ENCODE measurements at regions not wholly inside any gene's neighbourhood (a gene's known extent, or its start where the extent isn't known, plus 50 kb on each side); places are given as distances from the start of the nearest gene placed in this dataset.

DNA sequence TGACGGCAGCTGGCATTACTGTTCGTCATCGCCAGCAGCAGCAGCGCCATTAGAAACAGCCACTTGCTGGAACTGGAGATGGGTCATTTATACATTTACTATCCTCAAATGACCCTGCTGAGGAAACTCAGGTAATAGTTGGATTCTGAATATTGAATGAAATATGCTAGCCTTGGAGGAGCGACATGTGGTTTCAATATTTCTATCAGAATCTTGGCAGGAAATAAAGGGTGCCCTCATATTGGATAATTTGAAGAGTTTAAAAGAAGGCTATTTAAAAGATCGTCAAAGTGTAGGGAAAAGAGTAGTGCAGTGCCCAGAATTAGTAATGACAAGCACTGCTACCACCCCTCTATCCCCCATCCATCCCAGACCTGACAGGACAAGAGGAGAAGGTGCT is 109.6 kb upstream of the CPM start:
- no peak for DNase-seq
- H3K9me3 ChIP-seq, result no peaks in the 10 kb centered on the region
- no peak overlapping the region for H3K4me3 ChIP-seq
- TF ChIP-seq, protein P1, sequence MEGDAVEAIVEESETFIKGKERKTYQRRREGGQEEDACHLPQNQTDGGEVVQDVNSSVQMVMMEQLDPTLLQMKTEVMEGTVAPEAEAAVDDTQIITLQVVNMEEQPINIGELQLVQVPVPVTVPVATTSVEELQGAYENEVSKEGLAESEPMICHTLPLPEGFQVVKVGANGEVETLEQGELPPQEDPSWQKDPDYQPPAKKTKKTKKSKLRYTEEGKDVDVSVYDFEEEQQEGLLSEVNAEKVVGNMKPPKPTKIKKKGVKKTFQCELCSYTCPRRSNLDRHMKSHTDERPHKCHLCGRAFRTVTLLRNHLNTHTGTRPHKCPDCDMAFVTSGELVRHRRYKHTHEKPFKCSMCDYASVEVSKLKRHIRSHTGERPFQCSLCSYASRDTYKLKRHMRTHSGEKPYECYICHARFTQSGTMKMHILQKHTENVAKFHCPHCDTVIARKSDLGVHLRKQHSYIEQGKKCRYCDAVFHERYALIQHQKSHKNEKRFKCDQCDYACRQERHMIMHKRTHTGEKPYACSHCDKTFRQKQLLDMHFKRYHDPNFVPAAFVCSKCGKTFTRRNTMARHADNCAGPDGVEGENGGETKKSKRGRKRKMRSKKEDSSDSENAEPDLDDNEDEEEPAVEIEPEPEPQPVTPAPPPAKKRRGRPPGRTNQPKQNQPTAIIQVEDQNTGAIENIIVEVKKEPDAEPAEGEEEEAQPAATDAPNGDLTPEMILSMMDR (IDR thresholded peaks at IDR 0.05), result no peak
- no peak for TF ChIP-seq POLR2A (IDR thresholded peaks at IDR 0.05)
- no peaks in the 10 kb centered on the region for H3K27me3 ChIP-seq
- H3K27ac ChIP-seq, result no peak overlapping the region
- H3K4me1 ChIP-seq, result no peaks in the 10 kb centered on the region
- H3K36me3 ChIP-seq, result no peaks in the 10 kb centered on the region

DNA sequence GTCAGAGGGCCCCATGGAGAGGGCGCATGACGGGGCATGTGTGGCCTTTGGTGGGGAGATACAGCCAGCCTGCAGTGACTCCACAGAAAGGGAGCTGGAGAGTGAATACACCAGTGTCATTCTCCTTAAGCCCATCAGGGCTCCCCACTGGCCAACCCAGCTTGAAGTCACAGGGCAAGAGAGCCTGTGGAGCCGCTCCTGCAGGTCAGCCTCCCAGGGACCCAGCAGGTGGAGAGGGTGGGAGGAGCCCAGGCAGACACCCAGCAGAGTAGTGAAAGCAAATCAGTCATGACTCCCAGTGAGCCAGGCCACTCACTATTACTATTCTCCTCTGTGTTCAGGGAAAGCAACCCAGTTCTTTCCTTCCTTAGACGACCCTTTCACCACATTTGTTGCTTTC is 110.0 kb upstream of the CPM start:
- no peaks in the 10 kb centered on the region for H3K4me1 ChIP-seq
- no peaks in the 10 kb centered on the region for H3K36me3 ChIP-seq
- TF ChIP-seq, protein P1 (IDR thresholded peaks at IDR 0.05), result no peak
- TF ChIP-seq POLR2A (IDR thresholded peaks at IDR 0.05), result no peak
- H3K9me3 ChIP-seq, result no peaks in the 10 kb centered on the region
- H3K4me3 ChIP-seq, result no peak overlapping the region
- H3K27ac ChIP-seq, result no peak overlapping the region
- no peaks in the 10 kb centered on the region for H3K27me3 ChIP-seq
- DNase-seq, result no peak

DNA sequence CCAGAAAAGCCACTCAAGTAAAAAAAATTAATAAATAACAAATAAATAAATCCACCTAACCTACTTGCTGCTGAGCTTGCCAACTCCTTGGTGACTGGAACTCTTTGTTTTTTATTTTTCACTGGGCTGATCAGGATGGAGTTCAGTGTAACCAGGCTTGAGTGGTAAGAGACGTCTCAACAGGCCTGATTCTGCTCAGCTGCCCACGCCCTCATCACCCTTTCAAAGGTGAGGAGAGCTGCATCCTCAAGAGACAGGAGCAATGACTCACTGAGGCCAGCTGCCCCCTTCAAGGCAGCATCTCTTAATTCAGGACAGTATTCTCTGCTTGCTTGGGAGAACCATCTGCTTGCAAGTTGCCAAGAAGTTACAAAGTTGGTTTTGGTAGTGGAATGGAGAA is 111.9 kb upstream of the CPM start:
- no peaks in the 10 kb centered on the region for H3K4me1 ChIP-seq
- no peaks in the 10 kb centered on the region for H3K36me3 ChIP-seq
- H3K9me3 ChIP-seq, result no peaks in the 10 kb centered on the region
- H3K27ac ChIP-seq, result no peak overlapping the region
- H3K27me3 ChIP-seq, result no peaks in the 10 kb centered on the region
- no peak for TF ChIP-seq POLR2A (IDR thresholded peaks at IDR 0.05)
- TF ChIP-seq, protein P1 (IDR thresholded peaks at IDR 0.05), result no peak
- H3K4me3 ChIP-seq, result no peak overlapping the region
- DNase-seq, result no peak

DNA sequence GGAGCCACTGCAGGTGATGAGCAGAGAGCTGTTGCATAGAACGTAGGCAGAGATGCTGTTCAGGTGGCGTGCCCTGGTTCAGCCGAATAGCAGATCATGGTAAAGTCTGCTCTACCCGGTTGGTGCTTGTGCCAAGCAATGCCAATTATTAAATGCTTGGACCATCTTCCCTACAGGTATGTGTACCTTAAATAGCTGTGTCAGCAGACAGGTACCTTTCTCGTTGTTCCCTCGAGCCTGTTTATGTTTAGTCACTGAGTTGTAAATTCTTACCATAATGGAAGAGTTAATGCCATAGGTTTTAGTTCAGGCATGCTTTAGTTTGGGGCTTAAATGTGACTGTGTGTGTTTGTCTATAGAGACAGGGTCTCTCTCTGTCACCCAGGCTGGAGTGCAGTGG is 112.5 kb upstream of the CPM start:
- H3K36me3 ChIP-seq, result no peaks in the 10 kb centered on the region
- H3K9me3 ChIP-seq, result no peaks in the 10 kb centered on the region
- DNase-seq, result no peak
- no peaks in the 10 kb centered on the region for H3K4me1 ChIP-seq
- no peaks in the 10 kb centered on the region for H3K27me3 ChIP-seq
- TF ChIP-seq, protein P1 (IDR thresholded peaks at IDR 0.05), result no peak
- no peak for TF ChIP-seq POLR2A (IDR thresholded peaks at IDR 0.05)
- H3K4me3 ChIP-seq, result no peak overlapping the region
- no peak overlapping the region for H3K27ac ChIP-seq

DNA sequence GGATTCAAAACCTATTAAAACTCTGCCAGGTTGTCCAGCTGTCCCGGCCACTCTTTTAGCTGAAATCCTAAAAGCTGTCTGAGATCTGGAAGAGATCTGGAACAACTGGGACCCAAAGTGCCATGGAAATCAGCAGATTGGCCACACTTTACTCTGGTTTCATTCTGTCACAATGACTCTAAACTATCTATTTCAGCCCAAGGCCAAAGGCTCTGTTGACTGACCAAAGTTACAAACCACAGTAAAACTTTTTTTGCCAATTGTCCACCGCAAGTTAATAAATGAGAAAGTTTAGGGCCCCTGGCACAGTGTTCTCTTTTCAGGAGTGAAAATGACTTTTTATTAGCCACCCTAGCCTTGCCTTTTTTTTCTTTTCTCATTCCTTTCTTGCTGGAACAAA is 113.4 kb upstream of the CPM start:
- H3K27ac ChIP-seq, result no peak overlapping the region
- no peak for DNase-seq

More for the DNA sequence above, 113.4 kb upstream of the CPM start:
- no peaks in the 10 kb centered on the region for H3K9me3 ChIP-seq
- no peaks in the 10 kb centered on the region for H3K36me3 ChIP-seq
- H3K4me3 ChIP-seq, result no peak overlapping the region
- TF ChIP-seq POLR2A (IDR thresholded peaks at IDR 0.05), result no peak
- TF ChIP-seq, protein P1 (IDR thresholded peaks at IDR 0.05), result no peak
- no peaks in the 10 kb centered on the region for H3K4me1 ChIP-seq
- no peaks in the 10 kb centered on the region for H3K27me3 ChIP-seq

Data from Peyer's patch (tissue), 4 donors.